ENCODE measurements at regions not wholly inside any gene's neighbourhood (a gene's known extent, or its start where the extent isn't known, plus 50 kb on each side); places are given as distances from the start of the nearest gene placed in this dataset.

DNA sequence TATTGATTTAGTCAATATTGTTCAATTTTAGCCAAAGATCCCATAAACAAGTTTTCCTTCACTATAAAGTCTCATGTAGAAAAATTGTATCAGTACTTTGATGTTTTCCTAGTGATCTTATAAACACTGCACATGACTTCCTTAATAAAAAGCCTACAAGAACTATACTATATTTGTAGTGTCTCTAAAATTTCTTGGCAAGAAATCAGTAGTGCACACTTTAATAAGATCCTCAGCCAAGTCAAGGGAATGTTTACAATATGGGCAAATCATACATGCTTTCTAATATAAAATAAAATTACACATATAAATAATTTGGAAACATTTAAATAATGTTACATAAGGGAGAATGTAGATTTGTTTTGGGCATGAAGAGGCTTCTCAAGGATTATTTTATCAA is 203.0 kb upstream of the CCDC179 start:
- TF ChIP-seq, protein P1, sequence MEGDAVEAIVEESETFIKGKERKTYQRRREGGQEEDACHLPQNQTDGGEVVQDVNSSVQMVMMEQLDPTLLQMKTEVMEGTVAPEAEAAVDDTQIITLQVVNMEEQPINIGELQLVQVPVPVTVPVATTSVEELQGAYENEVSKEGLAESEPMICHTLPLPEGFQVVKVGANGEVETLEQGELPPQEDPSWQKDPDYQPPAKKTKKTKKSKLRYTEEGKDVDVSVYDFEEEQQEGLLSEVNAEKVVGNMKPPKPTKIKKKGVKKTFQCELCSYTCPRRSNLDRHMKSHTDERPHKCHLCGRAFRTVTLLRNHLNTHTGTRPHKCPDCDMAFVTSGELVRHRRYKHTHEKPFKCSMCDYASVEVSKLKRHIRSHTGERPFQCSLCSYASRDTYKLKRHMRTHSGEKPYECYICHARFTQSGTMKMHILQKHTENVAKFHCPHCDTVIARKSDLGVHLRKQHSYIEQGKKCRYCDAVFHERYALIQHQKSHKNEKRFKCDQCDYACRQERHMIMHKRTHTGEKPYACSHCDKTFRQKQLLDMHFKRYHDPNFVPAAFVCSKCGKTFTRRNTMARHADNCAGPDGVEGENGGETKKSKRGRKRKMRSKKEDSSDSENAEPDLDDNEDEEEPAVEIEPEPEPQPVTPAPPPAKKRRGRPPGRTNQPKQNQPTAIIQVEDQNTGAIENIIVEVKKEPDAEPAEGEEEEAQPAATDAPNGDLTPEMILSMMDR (IDR thresholded peaks at IDR 0.05): no peak
- TF ChIP-seq ZFX (IDR thresholded peaks at IDR 0.05; ENCODE audit: borderline replicate concordance): no peak
